PFSK-1 (cell line): ENCODE measurements at regions not wholly inside any gene's neighbourhood (a gene's known extent, or its start where the extent isn't known, plus 50 kb on each side); places are given as distances from the start of the nearest gene placed in this dataset.

Experiments used
- FOXP2 ChIP-seq: optimal IDR thresholded peaks from 2 replicates; pipeline ENCODE3; 2011; ENCODE audit warnings: borderline replicate concordance, control low read depth, inconsistent platforms; ENCODE audit not compliant: insufficient read depth; ENCODE audit errors: extremely low read length, extremely low read depth
- POLR2AphosphoS5 ChIP-seq: IDR thresholded peaks from 2 replicates; pipeline ENCODE4 v1.6.1; 2012; ENCODE audit warnings: low read depth, mild to moderate bottlenecking, control low read depth, low read length, moderate library complexity
- REST ChIP-seq, 2 experiments: IDR thresholded peaks; 2 replicates each; pipeline versions ENCODE4 v1.6.1 to v1.8.0; 2011 to 2012; ENCODE audit warnings: low read depth in 2 of 2, low read length in 2 of 2, control low read depth in 1 of 2, inconsistent platforms in 1 of 2, mild to moderate bottlenecking in 1 of 2, moderate library complexity in 1 of 2; ENCODE audit not compliant: insufficient read depth in 1 of 2
- SIN3A ChIP-seq: IDR thresholded peaks from 2 replicates; pipeline ENCODE4 v1.6.1; 2012; ENCODE audit warnings: mild to moderate bottlenecking, low read length, moderate library complexity, borderline replicate concordance; ENCODE audit not compliant: insufficient read depth
- TAF1 ChIP-seq: IDR thresholded peaks from 2 replicates; pipeline ENCODE4 v1.6.1; 2012; ENCODE audit warnings: low read length, control low read depth, borderline replicate concordance; ENCODE audit not compliant: insufficient read depth

DNA sequence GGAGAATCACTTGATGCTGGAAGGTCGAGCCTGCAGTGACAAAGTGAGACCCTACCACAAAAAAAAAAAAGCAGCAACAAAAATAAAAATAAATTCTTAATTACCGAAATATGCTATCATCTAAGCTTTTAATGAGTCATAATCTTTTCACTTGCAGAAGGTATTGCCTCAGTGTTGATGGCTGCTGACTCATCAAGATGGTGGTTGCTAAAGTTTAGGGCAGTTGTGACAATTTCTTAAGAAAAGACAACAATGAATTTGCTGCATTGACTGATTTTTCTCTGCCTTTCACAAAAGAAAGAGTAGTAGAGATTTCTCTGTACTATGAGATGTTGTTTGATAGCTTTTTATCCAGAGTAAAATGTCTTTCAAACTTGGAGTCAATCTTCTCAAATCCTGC, 1809.0 kb downstream of the SUCLG1 start:
- TF ChIP-seq FOXP2 (no peak), TAF1 (no peak), POLR2AphosphoS5 (no peak)

DNA sequence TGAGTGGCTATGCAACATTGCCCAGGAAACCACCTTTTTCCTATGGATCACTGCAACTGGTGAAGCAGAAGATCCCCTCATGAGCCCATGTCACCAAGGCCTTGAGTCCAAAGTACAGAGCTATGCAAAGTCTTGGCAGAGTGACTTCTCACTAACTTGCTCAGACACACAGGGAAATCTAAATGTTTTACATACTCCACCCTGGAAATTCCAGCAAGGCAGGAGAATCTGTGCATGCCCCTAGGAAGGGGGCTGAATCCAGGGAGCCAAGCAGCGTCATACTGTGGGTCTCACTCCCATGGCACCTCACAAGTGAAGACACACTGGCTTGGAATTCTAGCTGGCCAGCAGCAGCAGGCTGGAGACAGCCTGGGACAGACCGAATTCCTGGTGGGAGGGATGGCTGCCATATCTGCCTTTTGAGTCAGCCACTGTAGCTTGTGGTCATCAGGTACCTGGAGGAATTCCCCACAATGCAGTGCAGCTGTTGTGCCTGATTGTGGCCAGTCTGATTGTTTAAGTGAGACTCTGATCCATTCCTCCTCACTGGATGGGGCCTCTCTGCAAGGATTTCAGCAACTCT, 1817.4 kb downstream of the SUCLG1 start:
- TF ChIP-seq TAF1, result no peak
- TF ChIP-seq POLR2AphosphoS5, result no peak
- no peak for TF ChIP-seq FOXP2
- TF ChIP-seq REST (IDR thresholded peaks at IDR 0.05; ENCODE audit: insufficient read depth in 1 of 2, low read depth in 2 of 2, low read length in 2 of 2), result no peak
- no peak for TF ChIP-seq SIN3A

DNA sequence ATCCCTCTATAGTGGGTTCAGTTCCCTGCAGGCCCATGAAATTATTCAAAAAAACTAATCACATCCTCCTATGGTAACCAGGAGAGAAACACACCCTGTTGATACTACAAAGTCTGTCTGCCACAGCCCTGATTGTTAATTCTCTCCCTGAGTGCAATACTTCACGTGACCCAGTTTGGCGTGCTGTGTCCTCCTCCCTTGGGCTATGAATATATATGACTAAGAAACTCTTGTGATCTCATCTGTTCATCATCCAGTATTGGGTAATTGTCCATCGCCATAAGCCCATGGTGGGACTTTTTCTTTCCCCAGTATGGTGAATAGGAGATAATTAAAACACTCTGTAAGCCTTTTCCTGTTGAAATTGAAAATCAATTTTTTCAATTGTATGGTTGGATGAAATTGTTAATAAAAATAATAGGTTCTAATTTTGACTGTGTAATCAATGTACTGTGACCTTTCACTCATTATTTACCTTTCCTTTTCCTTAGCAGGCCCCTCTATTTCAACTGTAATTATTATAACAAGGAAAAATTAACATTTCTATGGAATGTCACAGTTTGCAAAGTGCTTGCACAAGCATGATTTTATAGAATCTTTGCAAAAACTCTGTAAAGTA, 1822.6 kb downstream of the SUCLG1 start:
- TF ChIP-seq POLR2AphosphoS5 (no peak), FOXP2 (no peak), REST (IDR thresholded peaks at IDR 0.05; ENCODE audit: insufficient read depth in 1 of 2, low read depth in 2 of 2, low read length in 2 of 2) (no peak), SIN3A (no peak), TAF1 (no peak)

DNA sequence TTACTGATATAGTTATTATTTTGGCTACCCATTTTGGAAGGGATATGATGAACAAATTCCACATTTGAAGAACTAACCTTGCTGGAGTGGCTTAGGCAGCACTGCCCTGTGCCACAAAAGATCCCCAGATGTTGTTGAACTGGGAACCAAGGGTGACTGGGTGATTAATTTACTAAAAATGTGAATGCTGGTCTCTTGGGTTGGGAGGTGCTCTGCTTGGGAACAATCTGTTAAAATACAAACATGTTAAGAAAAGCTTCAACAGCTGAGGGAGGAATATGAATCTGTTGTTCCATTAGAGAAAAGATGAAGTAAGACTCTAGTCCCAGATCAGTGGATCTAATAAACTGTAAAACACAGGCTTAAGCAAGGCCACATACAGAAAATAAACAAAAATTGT, 1860.1 kb downstream of the SUCLG1 start:
- TF ChIP-seq TAF1 (no peak), FOXP2 (no peak), REST (IDR thresholded peaks at IDR 0.05; ENCODE audit: insufficient read depth in 1 of 2, low read depth in 2 of 2, low read length in 2 of 2) (no peak), POLR2AphosphoS5 (no peak), SIN3A (no peak)

DNA sequence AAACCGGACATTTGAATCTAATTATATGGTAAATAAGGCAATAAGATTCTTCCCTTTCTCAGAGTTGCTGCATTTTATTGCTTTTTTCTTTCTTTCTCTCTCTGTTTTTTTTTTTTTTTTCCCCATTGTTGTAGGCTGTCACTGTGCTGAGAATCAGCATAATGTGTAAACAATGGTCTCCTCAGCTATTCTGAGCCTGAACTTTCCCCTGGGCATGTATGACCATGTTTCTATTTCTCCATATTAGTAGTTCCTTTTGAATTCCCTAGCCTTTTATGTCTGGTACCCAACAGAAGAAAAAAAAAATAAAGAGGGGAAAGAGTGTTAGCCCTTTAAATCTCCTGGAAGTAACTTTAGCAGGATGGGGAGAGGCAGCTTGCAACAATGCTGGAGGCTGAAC, 1862.5 kb downstream of the SUCLG1 start:
- TF ChIP-seq REST (IDR thresholded peaks at IDR 0.05; ENCODE audit: insufficient read depth in 1 of 2, low read depth in 2 of 2, low read length in 2 of 2) (no peak), SIN3A (no peak), POLR2AphosphoS5 (no peak), FOXP2 (no peak), TAF1 (no peak)
